ENCODE measurements at regions not wholly inside any gene's neighbourhood (a gene's known extent, or its start where the extent isn't known, plus 50 kb on each side); places are given as distances from the start of the nearest gene placed in this dataset.

- H3K4me3 ChIP-seq (ENCODE audit: low read depth, low read length): no peak overlapping the region
- TF ChIP-seq CTCF (IDR thresholded peaks at IDR 0.05; ENCODE audit: low read depth, low read length): no peak
Measured at GRCh38 chr18:77470569-77471413, 221.1 kb downstream of the GALR1 start.

GRCh38 chr18:77472509-77472908 is 222.9 kb downstream of the GALR1 start:
- TF ChIP-seq CTCF (IDR thresholded peaks at IDR 0.05; ENCODE audit: low read depth, low read length): no peak
- no peak overlapping the region for H3K4me3 ChIP-seq (ENCODE audit: low read depth, low read length)

GRCh38 chr18:77478646-77479442 is 229.2 kb downstream of the GALR1 start:
- no peak for TF ChIP-seq CTCF (IDR thresholded peaks at IDR 0.05; ENCODE audit: low read depth, low read length)
- H3K4me3 ChIP-seq (ENCODE audit: low read depth, low read length): no peak overlapping the region

GRCh38 chr18:77481541-77481940 is 231.9 kb downstream of the GALR1 start:
- H3K4me3 ChIP-seq (ENCODE audit: low read depth, low read length): no peak overlapping the region
- no peak for TF ChIP-seq CTCF (IDR thresholded peaks at IDR 0.05; ENCODE audit: low read depth, low read length)

- no peak for TF ChIP-seq CTCF (IDR thresholded peaks at IDR 0.05; ENCODE audit: low read depth, low read length)
- H3K4me3 ChIP-seq (ENCODE audit: low read depth, low read length): no peak overlapping the region
Measured at GRCh38 chr18:77482190-77483085, 232.8 kb downstream of the GALR1 start.

- no peak for TF ChIP-seq CTCF (IDR thresholded peaks at IDR 0.05; ENCODE audit: low read depth, low read length)
- no peak overlapping the region for H3K4me3 ChIP-seq (ENCODE audit: low read depth, low read length)
Measured at GRCh38 chr18:77486985-77487384, 237.3 kb downstream of the GALR1 start.
